NCI-H2107 treated with DMSO at 0.1 percent for 48 hours (cell line): ENCODE measurements at regions not wholly inside any gene's neighbourhood (a gene's known extent, or its start where the extent isn't known, plus 50 kb on each side); places are given as distances from the start of the nearest gene placed in this dataset.

ENCODE experiments used
- DNase-seq: peaks from one replicate; lab custom pipeline; 2025; ENCODE audit not compliant: unreplicated experiment; lab: John Stamatoyannopoulos, UW

DNA sequence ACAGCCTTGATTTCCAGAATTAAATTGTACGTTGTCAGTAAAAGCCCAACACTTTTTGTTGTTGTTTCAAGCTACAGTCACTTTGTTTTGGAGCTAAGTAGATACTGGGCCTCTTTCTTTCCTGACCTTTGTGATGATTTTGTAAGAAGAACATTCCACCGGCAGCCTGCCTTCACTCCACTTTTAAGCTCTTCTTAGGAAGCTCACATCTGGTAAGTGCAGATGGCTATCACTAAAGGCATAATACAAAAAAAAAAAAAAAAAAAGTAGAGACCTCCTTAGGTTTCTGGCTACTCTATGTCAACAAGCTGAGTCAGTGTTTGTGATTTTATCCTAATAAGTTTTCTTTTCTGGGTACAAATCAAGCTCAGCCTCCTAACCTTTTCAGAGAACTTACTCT, 1922.1 kb upstream of the WWC1 start:
- DNase-seq = no peak

DNA sequence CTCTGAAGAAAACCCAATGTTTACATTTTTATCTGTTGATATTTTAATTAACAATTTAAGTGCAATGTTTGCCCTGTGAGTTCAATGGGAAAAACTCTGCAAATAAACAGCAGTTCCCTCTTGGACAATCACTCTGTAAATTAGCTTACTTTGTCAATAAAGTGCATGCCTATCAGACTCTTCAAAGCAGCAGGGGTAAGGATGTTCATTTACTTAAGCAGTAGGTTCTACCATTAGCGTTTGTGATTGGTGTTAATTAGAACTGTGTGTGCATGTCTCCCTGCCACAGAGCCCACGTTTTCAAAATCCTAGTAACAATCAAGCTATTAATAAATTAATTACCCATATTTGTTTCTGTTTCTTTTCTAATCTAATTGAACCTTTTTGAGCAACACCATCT, 1921.6 kb upstream of the WWC1 start:
- no peak for DNase-seq

DNA sequence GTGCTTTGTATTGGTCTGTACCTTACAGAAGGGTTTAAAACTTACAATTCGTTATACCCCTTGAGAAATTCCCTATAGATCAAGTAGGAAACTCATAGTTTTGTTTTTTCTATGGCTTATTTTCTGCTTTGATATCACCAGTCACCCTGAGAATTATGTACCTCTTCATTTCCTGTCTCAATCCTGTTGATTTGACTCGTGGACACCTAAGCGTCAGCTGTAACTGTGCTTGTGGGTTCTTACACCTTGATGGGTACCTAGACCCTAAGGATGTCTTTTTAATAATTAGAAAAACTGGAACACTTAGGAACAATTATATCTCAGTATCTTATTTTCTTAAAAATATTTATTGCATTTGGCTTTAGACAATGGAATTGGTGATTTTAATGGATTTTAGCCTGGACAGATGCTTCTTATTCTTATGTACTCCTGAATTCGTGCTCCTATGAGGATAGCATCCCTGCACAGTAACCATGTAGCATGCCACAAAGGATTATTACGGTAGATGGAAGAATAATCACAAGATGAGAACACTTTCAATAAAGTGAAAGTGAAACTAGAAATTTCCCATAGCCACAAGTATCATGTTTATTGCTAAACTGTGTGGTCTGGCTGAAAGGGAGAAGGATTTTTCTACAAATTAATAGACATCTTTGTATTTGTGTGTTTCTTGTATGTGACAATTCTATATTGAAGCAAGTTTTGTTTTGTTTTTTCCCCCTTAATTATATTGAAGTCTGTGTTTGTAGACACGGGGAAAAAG, 1920.3 kb upstream of the WWC1 start:
- no peak for DNase-seq

DNA sequence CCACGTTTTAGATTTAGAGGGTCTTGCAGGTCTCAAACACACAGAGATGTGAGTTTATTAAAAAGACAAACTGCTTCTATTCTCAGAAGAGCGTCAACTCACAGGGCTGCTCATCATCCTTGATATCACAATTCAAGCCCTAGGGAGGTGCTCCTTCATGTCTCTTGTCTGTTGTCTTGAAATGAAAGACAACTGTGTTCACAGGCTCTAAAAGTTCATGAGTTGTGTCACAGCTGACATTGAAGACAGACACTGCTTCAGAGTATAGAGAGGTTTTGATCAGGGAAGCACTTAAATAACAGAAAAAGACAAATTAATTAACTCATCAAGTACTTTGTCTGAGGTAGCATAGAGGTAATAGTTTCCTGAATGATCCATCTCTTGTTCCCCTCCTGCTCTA, 1917.6 kb upstream of the WWC1 start:
- DNase-seq = no peak

DNA sequence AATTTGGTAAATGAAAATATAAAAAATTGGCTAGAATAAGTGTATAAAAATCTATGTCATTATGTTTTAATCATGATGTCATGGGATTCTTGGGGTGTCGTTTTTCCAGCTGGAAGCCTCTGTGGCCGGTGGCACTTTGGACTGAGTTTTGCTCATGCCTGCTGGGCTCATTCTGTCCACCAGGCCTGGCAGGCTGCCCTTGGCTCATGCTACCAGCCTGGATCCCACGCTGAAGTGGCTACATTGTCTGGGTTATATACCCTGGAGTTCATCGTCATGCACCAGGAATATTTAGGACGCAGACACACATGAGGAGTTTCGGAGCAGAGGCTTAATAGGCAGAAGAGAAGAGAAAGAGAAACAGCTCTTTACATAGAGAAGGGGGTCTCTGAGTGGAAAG, 1913.7 kb upstream of the WWC1 start:
- DNase-seq = no peak

DNA sequence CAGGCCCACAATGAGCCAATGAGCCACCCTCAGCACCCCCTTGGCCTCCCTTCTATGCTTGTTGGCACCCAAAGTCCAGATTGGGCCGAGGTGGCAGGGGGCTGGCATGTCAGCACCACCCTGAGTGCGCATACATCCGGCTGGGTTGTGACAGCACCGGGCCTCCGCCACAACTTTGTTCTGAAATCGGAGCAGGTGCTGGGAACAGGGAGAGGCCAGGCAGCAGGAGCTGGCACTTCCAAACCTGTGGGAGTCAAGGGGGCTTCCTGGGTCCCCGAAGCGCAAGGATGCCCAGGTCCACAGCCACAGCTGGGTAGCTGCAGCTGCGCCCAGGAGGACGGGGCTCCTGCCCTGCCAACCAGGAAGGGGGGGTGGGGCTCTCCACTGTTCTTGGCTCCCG, 1911.9 kb upstream of the WWC1 start:
- DNase-seq = no peak

DNA sequence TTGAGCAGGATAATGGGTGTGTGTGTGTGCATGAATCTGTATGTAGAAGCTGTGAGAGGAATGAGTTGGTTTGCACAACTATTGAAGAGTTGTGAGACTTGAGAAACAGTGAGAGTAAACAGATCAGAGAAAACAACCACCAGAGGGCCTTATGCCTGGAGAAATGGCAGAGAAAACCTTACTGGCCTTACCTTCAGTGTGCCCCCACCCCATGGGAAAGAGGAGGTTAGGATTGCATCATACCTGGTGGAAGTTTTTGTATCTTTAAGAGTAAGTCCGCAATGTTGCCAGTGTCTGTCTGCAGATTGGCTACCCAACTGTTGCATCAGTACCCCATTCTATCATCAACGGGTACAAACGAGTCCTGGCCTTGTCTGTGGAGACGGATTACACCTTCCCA, 1909.4 kb upstream of the WWC1 start:
- DNase-seq = no peak

DNA sequence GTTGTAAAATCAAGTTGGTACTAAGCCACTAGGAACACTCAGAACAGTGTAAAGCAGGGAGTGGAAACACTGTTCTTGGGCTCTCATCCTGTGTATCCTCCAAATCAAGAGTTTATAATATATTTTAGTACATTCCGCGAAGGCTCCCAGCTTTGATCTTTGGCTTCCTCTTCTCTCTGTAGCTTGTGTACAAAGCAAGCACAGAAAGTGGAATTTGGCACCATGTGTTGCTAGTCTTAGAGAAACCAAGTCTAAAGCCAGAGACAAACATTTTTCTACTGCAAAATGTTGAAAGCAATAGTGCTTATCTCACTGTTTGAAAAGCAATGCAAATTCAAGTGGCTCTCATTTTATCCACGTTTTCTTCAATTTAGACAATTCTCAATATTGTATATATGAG, 1893.3 kb upstream of the WWC1 start:
- no peak for DNase-seq

DNA sequence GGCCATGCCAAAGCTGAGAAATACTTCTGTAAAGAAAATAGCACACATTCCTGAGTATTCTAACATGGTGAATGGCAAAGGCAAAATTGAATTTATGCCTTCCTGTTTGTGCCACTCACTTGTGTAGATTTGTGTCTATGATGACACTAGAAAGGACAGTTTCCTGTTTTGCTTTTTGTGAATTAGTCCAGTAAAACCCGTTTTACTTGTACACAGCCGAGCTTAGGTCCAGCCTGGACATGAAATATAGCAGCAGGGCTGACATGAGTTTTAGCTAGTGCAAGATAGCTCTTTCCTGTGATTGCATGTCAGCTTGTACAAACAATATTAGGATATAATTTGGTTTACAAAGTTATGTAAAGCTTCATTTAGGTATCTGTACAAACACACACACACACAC, 1891.7 kb upstream of the WWC1 start:
- no peak for DNase-seq

DNA sequence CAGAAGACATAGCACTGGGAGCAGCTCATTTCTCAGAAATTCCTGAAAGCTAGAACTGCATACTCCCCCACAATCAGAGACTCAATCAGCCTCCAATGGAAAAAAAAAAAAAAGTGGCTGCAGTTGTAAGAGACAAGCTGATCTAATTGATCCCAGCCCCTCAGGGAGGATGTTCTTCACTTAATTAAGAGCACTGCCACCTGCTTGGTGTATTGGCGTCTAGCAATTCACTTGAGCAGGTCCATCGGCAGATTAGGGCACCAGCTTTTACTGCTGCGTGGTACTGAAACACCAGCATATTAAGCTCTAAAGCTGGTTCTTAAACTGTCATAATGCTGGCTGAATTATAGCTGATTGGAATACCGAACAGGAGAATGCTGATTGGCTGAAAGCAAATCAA, 1890.1 kb upstream of the WWC1 start:
- no peak for DNase-seq

DNA sequence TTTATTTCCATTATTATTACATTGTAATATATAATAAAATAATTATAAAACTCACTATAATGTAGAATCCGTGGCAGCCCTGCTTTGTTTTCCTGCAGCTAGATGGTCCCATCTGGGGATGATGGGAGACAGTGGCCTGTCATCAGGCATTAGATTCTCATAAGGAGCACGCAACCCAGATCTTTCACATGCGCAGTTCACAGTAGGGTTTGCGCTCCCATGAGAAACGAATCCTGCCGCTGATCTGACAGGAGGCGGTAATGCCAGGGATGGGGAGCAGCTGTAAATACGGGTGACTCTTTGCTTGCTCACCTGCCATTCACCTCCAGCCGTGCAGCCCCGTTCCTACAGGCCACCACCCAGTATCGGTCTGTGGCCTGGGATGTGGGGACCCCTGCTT, 1879.3 kb upstream of the WWC1 start:
- no peak for DNase-seq

DNA sequence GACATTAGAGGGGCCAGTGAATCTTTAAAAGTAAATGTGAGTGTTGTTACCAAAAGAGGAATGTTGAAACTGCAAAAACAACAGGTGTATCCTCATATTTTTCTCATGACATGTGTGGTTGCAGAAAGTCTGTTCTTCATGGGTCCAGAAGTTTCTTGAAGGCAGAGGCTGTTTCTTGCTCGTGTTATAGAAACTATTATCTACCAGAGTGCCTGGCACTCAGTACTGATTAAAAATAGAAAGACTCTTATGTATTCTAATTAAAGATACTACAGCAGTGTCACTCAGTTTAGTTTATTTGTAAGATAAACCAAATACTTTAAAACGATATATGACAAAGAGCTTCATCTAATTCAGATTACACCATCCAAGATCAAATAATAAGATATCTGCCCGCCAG, 1864.2 kb upstream of the WWC1 start:
- no peak for DNase-seq

DNA sequence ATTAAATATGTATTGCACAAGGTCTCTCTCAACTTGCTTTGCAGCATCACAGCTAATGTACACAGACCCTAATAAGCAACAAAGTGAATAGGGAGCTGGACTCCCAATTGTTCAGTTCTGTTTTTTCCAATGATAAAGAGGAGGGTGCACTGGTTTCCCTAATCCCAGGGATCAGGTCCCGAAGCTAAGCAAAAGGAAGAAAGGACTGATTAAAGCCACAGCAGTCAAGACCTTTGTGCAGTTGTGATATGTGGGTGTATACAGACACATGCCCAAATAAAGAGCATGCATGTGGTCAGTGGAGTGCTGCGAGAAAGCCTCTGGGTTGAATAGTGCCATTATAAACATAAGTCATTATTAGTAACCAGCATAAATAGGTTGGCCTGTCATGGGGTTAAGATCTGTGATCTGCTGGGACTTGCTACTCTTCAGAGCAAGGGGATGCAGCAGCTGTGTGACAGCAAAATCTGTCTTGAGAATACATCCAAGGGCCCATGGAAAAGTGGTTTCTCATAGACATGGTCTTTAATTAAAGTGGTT, 1863.1 kb upstream of the WWC1 start:
- no peak for DNase-seq

DNA sequence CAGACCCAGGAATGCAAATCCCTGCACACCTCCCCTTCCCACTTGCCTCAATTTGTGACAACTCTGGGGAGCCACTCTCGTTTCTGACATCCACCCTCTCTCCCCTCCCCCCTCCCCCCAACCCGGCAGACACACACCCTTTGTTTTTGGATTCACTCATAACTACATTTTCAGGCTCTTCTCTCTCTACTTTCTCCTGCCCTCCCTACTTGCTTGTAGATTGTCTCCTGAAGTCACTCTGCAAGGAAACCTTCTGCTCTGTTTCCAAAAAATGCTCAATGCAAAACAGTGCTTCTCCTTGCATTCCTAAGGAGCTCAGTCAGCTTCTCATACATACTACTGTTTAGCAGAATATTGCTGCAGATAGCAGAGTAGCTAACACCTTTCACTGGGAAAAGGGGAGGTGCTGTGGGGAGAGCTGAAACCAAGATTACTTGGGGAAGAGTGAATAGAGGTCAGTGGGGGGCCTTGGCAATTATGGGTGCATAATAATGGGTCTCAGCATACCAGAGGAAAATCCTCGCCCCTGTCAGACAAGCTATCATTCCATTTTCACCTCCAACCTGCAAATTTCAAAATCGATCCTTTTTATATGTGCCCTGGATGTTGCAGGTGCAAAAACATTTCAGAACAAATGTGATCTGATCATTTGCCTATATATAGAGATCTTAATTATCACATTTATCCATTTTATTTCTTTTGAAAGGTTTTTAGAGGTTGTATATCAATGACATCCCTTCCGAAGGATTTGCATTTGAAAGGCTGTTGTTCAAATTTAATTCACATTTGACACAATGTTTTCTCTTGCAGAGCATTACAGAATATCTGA, 1860.7 kb upstream of the WWC1 start:
- no peak for DNase-seq

DNA sequence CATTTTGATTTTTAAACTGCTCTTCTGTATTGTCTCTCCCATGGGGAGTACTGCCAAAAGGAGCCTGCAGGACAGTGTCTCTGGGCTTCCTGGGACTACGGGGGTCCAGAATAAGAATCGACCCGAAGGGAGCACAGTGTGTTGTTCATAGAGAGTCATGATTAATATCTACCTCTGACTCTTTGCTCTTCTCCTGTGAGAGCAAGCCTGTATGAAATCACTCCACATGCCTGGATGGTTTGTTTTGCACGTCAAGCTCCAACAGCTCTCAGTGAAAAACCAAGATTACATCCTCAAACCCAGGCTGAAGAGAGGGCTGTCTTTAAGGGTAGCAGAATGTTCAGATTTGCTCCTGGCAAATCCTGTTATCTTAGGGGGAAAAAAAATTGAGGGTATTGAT, 1860.0 kb upstream of the WWC1 start:
- DNase-seq = no peak

DNA sequence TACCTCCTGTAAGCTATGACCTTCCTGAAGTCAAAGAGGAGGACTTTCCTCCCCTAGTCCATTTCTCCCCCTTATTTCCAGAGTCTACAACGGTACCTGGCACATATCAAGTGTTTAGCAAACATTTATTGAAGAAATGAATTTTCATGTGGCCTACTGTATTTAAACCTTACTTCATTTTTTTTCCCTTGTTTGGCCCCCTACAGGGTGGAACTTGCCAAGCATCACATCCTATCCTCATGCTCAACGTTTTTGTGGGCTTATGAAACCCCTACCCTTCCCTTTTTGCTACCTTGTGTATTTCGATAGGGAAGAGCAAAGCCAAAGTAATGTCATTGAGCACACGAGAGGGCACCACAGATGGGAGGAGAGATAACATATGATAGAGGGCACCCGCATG, 1857.8 kb upstream of the WWC1 start:
- no peak for DNase-seq

DNA sequence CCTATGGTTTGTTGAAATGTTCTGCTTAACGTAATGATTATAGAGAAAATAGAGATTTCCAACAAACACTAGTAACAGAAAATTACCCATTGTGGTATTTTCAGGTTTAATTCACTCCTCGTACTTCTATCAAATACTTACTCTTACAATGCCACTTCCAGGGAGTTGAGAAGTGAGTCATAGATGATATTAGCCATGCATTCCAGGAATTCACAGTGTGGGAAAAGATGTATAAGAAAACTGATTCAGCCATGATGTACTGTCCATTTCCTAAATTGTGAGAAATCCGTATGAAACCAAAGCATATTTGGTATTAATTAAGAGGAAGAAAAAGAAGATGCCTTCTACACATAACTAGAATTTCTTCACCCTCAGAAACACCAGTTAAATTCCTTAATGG, 1854.6 kb upstream of the WWC1 start:
- DNase-seq = no peak

DNA sequence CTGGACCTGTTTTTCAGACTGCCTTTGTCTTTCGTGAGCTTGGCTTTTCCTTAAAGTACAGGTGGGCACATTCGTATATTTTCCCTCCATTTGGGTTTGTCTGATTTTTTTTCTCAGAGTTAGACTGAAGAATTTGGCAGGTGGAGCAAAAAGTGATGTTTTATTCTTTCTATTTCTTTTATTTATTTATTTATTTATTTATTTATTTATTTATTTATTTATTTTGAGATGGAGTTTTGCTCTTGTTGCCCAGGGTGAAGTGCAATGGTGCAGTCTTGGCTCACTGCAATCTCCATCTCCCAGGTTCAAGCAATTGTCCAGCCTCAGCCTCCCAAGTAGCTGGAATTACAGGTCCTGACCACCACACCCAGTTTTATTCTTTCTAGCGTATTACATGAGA, 1805.1 kb upstream of the WWC1 start:
- no peak for DNase-seq

DNA sequence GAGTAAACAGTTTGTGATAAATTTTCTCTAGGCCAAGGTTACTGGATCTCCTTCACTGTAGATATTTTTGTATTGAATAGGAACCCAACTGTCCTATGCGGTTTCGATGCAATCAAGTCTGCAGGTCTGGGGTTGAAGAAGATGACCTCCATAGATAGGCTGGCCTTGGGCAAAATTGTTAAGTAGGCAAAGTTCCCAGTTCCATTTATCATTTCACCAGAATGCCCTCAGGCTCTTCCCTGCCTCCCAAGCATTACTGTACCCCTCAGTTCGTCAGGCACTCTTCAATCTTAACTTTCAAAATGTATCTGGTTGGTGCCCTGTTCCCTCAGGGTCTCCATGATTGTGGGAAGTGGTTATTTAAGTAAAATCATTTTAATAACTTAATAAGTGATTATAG, 1802.9 kb upstream of the WWC1 start:
- DNase-seq = no peak

DNA sequence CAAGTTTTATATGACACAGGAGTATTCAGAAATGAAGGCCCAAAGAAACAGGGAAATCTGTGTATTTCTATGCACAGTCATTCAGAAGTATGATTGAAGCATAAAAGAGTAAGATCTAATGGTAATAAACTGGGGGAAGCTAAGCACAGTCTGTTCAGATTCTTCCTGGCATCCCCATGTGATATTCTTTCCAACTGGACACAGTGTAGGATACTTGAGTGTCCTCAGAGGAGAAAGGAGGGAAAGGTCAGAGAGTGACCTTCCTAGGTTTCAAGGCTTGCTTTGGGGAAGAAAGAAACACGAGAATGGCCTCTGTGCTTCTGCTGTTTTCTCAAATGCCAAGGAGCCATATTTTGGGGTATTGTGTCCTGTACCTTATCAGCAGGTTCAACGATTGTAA, 1798.4 kb upstream of the WWC1 start:
- DNase-seq = no peak

DNA sequence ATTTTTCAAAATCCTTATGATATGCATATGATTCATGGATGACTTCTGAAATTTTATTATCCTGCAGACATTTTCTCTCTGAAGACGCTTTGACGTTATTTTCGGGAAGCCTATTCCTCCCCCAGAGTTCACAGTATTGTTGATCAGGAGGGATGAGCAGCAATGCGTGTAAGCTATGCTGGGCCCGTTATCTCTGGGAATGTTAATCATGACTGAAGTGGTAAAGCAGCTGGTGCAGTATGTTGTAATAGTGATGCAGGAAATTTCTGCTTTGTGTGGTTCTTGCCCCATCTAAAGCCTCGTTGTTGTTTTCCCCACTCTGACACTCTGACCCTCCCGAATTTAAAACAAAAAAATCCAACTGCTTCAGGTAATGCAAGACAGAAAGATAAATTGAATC, 1797.8 kb upstream of the WWC1 start:
- no peak for DNase-seq

DNA sequence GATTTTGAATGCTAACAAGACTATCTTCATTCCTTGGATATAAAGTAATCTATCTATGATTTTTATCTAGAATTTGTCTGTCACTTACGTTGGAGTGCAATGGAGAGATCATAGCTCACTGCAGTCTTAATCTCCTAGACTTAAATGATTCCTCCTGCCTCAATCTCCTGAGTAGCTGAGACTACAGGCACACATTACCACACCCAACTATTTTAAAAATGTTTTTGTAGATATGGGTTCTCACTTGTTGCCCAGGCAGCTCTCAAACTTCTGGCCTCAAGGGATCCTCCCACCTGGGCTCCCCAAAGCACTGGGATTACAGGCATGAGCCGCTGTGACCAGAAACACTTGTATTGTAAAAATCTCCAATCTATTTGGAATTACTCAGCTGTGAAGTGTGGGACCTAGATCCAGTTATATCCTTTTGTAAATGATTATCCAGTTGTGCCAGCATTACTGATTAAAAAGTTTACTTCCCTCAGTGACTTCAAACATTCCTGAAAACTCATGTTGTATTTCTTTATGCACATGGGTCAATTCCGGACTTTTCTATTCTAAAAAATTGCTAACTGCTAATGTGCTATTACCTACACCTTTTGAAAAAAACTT, 1793.8 kb upstream of the WWC1 start:
- no peak for DNase-seq
